ENCODE measurements at regions not wholly inside any gene's neighbourhood (a gene's known extent, or its start where the extent isn't known, plus 50 kb on each side); places are given as distances from the start of the nearest gene placed in this dataset.

- peak; percentile 43 for DNase-seq (ENCODE audit: low read depth)
- no peak for TF ChIP-seq CTCF (conservative IDR thresholded peaks at IDR 0.05; ENCODE audit: low read length)
- no peak overlapping the region for H3K4me3 ChIP-seq (ENCODE audit: low read length)
Measured at GRCh38 chr3:88985491-88985890, 121.9 kb upstream of the EPHA3 start.

GRCh38 chr3:88986834-88987233 is 120.6 kb upstream of the EPHA3 start:
- H3K4me3 ChIP-seq (ENCODE audit: low read length), result no peak overlapping the region
- no peak for TF ChIP-seq CTCF (conservative IDR thresholded peaks at IDR 0.05; ENCODE audit: low read length)
- peak; percentile 69 for DNase-seq (ENCODE audit: low read depth)

- peak; percentile 15 for DNase-seq (ENCODE audit: low read depth)
- no peak for TF ChIP-seq CTCF (conservative IDR thresholded peaks at IDR 0.05; ENCODE audit: low read length)
- H3K4me3 ChIP-seq (ENCODE audit: low read length), result no peak overlapping the region
Measured at GRCh38 chr3:88987776-88988175, 119.6 kb upstream of the EPHA3 start.

GRCh38 chr3:88988906-88989305 is 118.5 kb upstream of the EPHA3 start:
- no peak for TF ChIP-seq CTCF (conservative IDR thresholded peaks at IDR 0.05; ENCODE audit: low read length)
- no peak overlapping the region for H3K4me3 ChIP-seq (ENCODE audit: low read length)
- DNase-seq (ENCODE audit: low read depth), result no peak

- DNase-seq (ENCODE audit: low read depth), result peak; percentile 29
- TF ChIP-seq CTCF (conservative IDR thresholded peaks at IDR 0.05; ENCODE audit: low read length), result no peak
- no peak overlapping the region for H3K4me3 ChIP-seq (ENCODE audit: low read length)
Measured at GRCh38 chr3:88991496-88991895, 115.9 kb upstream of the EPHA3 start.

GRCh38 chr3:88996691-88997090 is 110.7 kb upstream of the EPHA3 start:
- no peak for TF ChIP-seq CTCF (conservative IDR thresholded peaks at IDR 0.05; ENCODE audit: low read length)
- H3K4me3 ChIP-seq (ENCODE audit: low read length), result no peak overlapping the region
- no peak for DNase-seq (ENCODE audit: low read depth)

- H3K4me3 ChIP-seq (ENCODE audit: low read length), result no peak overlapping the region
- no peak for DNase-seq (ENCODE audit: low read depth)
- TF ChIP-seq CTCF (conservative IDR thresholded peaks at IDR 0.05; ENCODE audit: low read length), result no peak
Measured at GRCh38 chr3:88997260-88997659, 110.2 kb upstream of the EPHA3 start.

All from AG10803 (cell line).